ENCODE measurements at regions not wholly inside any gene's neighbourhood (a gene's known extent, or its start where the extent isn't known, plus 50 kb on each side); places are given as distances from the start of the nearest gene placed in this dataset.
"Not testable (repeated sequence)": the region's sequence is repeated elsewhere in the genome, so short reads cannot be mapped to it uniquely, and the experiment has no call there.

DNA sequence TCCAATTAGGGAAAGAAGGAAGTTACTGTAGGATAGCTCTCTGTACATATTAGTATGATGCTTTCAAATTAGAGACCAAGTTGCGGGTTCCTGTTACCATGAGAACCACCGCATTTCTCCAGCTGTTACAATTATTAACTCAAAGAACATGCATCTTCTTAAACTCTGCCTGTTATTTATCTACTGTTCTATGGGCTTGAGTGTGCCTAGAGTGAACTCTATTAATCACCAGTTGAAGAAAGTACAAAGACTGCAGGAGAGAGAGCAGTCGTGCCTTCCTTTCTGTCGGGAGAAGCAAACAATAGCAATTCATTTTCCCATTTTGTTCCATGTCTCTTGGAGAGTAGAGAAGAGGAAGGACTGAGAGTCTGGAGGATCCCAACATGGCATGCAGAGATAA lies 1071.2 kb downstream of the TYW1 start:
- Mint-ChIP-seq H3K4me1 (no peaks in the 10 kb centered on the region), H3K27ac (no peak overlapping the region), H3K36me3 (no peaks in the 10 kb centered on the region), H3K27me3 (no peaks in the 10 kb centered on the region), H3K9me3 (peaks cover 1 to 10% (median 7%) of the 10 kb centered on the region in 3 donors), H3K4me3 (peak overlapping the region in 1 of 4 donors; percentile 41)

DNA sequence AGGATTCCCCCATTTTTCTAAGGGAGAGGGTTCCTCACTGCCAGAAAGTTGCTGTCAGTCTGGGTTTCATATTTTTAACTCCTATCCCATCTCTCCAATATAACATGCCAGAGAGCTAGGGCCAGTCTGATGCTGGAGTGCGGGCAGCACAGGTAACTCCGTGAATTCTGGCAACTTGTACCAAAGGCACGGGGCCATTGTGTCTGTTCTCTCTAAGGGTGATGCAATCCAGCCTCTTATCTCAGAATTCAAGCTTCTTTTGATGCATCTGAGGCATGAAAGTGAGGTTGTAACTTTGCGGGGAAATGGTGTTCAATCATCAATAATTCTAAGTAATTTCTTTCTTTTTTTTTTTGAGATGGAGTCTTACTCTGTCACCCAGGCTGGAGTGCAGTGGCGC lies 1074.4 kb downstream of the TYW1 start:
- Mint-ChIP-seq H3K4me3 (no peak overlapping the region), H3K36me3 (no peaks in the 10 kb centered on the region), H3K27me3 (no peaks in the 10 kb centered on the region), H3K9me3 (peaks cover 2 to 13% (median 13%) of the 10 kb centered on the region in 3 donors), H3K27ac (no peak overlapping the region), H3K4me1 (peaks cover 0 to 2% (median 0%) of the 10 kb centered on the region in 3 donors)

DNA sequence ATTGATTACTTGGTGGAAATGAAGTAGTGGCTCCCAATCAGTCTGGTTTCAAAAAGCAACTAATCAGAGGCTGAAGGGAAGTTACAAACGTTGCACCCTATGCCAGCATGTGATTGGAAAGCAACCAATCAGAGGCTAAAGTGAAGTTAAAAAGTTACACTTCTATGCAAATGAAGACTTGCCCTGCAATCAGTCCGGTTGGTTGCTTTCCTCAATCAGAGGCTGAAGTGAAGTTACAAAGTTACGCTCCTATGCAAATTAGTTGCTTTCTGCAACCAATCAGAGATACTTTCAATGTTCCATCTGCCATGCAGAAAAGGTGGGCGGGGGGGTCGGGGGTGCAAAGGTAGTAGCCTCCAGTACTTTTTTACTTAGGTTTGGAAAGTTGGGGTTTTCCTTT lies 1077.1 kb downstream of the TYW1 start:
- no peak overlapping the region for H3K4me3 Mint-ChIP-seq
- no peak overlapping the region for H3K27ac Mint-ChIP-seq
- no peaks in the 10 kb centered on the region for H3K36me3 Mint-ChIP-seq
- peaks cover 3 to 13% (median 6%) of the 10 kb centered on the region in 3 donors for H3K9me3 Mint-ChIP-seq
- H3K27me3 Mint-ChIP-seq: no peaks in the 10 kb centered on the region
- H3K4me1 Mint-ChIP-seq: peaks cover 0 to 2% (median 0%) of the 10 kb centered on the region in 3 donors

DNA sequence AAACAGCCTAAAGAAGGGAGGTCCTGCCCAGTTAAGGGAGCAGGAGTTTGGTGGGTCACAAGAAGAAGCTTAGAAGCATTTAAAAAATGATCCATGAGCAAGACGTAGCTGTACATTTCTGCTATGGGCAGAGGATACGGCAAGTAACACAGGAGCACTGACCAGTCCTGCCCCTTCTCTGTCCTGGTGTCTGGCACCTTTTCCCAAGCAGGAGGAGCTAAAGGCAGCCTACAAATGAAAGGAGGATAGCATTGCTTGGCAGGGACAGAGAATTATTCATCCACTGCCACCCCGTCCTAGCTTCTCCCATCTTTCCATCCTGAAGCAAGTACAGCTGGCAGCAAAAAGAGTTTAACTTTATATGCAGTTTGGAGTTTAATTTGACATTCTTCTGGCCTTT lies 1077.6 kb downstream of the TYW1 start:
- Mint-ChIP-seq H3K9me3 (peaks cover 3 to 16% (median 3%) of the 10 kb centered on the region in 3 donors), H3K4me1 (peaks cover 0 to 2% (median 0%) of the 10 kb centered on the region in 3 donors), H3K36me3 (no peaks in the 10 kb centered on the region), H3K27ac (no peak overlapping the region), H3K27me3 (no peaks in the 10 kb centered on the region), H3K4me3 (no peak overlapping the region)

DNA sequence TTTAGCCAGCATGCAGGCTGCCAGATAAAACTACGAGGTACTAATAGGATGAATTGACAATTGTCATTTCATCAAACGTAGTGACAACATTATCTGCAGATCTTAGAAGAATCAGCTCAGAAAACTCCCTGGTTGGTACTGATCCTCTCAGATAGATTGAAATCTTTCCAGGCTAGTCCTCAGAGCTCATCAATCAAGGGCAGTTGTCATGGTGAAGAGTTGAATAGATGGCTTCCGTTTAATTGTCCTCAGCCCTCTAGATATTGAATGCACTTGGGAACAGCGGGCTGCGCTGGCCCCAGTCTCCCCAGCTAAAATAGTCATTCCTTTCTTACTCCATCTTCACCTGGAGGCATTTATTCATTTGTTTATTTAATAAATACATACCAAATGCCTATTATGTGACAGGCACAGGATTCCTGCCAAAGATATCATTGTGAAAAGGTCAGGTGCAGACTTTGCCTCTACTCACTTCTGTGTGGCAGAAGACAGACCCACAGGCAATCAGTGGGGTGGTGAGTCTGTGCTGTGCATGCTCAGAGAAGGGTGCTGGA lies 1081.6 kb downstream of the TYW1 start:
- Mint-ChIP-seq H3K27ac (no peak overlapping the region), H3K4me3 (no peak overlapping the region), H3K4me1 (peaks cover 0 to 2% (median 0%) of the 10 kb centered on the region in 3 donors), H3K36me3 (no peaks in the 10 kb centered on the region), H3K9me3 (peaks cover 1 to 13% (median 7%) of the 10 kb centered on the region in 3 donors), H3K27me3 (no peaks in the 10 kb centered on the region)

DNA sequence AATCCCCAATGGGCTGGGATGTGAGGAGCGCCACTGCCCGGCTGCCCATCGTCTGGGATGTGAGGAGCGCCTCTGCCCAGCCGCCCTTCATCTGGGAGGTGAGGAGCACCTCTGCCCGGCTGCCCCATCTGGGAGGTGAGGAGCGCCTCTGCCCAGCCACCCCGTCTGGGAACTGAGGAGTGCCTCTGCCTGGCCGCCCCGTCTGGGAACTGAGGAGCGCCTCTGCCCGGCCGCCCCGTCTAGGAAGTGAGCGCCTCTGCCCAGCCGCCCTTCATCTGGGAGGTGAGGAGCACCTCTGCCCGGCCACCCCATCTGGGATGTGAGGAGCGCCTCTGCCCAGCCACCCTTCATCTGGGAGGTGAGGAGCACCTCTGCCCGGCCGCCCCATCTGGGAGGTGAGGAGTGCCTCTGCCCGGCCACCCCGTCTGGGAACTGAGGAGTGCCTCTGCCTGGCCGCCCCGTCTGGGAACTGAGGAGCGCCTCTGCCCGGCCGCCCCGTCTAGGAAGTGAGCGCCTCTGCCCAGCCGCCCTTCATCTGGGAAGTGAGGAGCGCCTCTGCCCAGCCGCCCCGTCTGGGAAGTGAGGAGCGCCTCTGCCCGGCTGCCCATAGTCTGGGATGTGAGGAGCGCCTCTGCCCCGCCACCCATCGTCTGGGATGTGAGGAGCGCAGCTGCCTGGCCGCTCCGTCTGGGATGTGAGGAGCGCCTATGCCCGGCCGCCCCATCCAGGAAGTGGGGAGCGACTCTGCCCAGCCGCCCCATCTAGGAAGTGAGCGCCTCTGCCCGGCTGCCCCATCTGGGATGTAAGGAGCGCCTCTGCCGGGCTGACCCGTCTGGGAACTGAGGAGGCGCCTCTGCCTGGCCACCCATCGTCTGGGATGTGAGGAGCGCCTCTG lies 1085.7 kb downstream of the TYW1 start:
- not testable (repeated sequence) for H3K4me1 Mint-ChIP-seq, H3K27me3 Mint-ChIP-seq, H3K36me3 Mint-ChIP-seq, H3K27ac Mint-ChIP-seq, H3K4me3 Mint-ChIP-seq
- peaks cover 4 to 19% (median 11%) of the 10 kb centered on the region in 3 donors for H3K9me3 Mint-ChIP-seq

DNA sequence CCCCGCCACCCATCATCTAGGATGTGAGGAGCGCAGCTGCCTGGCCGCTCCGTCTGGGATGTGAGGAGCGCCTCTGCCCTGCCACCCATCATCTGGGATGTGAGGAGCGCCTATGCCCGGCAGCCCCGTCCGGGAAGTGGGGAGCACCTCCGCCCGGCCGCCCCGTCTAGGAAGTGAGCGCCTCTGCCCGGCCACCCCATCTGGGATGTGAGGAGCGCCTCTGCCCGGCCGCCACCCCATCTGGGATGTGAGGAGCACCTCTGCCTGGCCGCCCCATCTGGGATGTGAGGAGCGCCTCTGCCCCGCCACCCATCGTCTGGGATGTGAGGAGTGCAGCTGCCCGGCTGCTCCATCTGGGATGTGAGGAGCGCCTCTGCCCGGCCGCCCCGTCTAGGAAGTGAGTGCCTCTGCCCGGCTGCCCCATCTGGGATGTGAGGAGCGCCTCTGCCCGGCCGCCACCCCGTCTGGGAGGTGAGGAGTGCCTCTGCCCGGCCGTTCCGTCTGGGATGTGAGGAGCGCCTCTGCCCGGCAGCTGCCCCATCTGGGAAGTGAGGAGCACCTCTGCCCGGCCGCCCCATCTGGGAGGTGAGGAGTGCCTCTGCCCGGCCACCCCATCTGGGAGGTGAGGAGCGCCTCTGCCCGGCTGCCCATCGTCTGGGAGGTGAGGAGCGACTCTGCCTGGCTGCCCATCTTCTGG lies 1086.5 kb downstream of the TYW1 start:
- not testable (repeated sequence) for H3K27me3 Mint-ChIP-seq, H3K4me1 Mint-ChIP-seq, H3K36me3 Mint-ChIP-seq, H3K27ac Mint-ChIP-seq, H3K4me3 Mint-ChIP-seq
- H3K9me3 Mint-ChIP-seq: peaks cover 4 to 19% (median 11%) of the 10 kb centered on the region in 3 donors

DNA sequence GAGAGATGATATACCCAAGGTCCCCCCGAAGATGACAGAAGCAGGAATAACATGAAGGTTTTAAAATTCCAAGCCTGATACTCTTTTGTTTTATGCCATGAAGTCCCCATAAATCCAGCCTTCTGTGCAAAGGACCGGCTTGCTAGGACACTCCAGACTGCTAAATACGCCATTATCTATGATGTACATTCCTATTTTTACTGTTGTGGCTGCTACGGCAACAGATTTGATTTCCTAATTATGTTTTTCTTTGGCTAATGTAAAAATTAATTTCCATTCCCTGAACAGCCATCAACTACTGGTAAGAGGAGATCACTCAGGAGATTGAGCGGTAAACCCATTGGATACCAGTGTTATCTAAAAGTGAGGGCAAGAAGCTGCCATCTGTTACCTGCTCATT lies 1090.8 kb downstream of the TYW1 start:
- no peaks in the 10 kb centered on the region for H3K27me3 Mint-ChIP-seq

DNA sequence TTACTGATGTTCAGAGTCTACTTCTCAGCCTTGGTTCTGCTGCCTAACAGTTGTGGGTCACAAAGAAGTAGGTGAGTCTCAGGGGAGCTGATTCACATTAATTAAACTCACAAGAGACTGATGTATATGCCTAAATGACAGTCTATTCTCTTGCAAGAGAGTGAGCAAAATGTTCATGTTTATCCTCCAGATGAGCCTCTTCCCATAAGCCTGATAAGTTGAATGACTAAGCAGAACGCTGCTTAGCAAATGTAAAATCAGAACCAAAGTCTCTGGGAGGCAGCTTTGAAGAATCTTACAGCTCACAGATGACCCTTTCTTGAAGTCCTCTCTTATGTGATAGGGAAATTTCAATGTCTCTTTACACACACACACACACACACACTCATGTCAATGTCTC lies 1092.2 kb downstream of the TYW1 start:
- Mint-ChIP-seq H3K36me3 (no peaks in the 10 kb centered on the region), H3K4me1 (no peaks in the 10 kb centered on the region), H3K27ac (no peak overlapping the region), H3K27me3 (no peaks in the 10 kb centered on the region), H3K9me3 (peaks cover 9 to 17% (median 11%) of the 10 kb centered on the region in 3 donors), H3K4me3 (no peak overlapping the region)

More for the DNA sequence above, 1090.8 kb downstream of the TYW1 start:
- Mint-ChIP-seq H3K4me1 (no peaks in the 10 kb centered on the region), H3K27ac (no peak overlapping the region), H3K4me3 (no peak overlapping the region), H3K9me3 (peaks cover 6 to 11% (median 9%) of the 10 kb centered on the region in 3 donors), H3K36me3 (no peaks in the 10 kb centered on the region)

DNA sequence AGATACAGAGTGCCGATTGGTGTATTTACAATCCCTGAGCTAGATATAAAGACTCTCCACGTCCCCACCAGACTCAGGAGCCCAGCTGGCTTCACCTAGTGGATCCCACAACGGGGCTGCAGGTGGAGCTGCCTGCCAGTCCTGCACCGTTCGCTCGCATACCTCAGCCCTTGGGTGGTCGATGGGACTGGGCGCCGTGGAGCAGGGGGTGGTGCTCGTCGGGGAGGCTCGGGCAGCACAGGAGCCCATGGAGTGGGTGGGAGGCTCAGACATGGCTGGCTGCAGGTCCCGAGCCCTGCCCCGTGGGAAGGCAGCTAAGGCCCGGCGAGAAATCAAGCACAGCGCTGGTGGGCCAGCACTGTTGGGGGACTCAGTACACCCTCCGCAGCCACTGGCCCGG lies 1093.6 kb downstream of the TYW1 start:
- H3K36me3 Mint-ChIP-seq, H3K4me3 Mint-ChIP-seq, H3K4me1 Mint-ChIP-seq, H3K27me3 Mint-ChIP-seq: not testable (repeated sequence)
- Mint-ChIP-seq H3K27ac (peak overlapping the region in 1 of 3 donors; percentile 35), H3K9me3 (peaks cover 6 to 17% (median 7%) of the 10 kb centered on the region in 3 donors)

DNA sequence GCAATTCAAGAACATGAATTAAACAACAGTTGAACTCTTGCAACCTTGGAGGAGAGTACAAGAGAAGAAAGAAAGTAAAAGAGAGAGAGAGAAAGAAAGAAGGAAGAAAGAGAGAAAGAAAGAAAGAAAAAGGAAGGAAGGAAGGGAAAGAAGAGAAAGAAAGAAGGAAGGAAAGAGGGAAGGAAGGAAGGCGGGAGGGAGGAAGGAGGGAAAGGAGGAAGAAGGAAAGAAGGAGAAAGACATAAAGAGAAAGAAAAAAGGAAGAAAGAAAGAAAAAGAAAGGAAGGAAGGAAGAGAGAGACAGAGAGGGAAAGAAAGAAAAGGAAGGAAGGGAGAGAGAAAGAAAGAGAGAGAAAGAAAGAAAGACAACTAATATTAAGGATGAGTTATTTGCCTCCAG lies 1106.7 kb downstream of the TYW1 start:
- Mint-ChIP-seq H3K27me3 (no peaks in the 10 kb centered on the region), H3K9me3 (peaks cover 2 to 4% (median 4%) of the 10 kb centered on the region in 3 donors), H3K4me3 (no peak overlapping the region), H3K27ac (no peak overlapping the region), H3K36me3 (no peaks in the 10 kb centered on the region), H3K4me1 (no peaks in the 10 kb centered on the region)

DNA sequence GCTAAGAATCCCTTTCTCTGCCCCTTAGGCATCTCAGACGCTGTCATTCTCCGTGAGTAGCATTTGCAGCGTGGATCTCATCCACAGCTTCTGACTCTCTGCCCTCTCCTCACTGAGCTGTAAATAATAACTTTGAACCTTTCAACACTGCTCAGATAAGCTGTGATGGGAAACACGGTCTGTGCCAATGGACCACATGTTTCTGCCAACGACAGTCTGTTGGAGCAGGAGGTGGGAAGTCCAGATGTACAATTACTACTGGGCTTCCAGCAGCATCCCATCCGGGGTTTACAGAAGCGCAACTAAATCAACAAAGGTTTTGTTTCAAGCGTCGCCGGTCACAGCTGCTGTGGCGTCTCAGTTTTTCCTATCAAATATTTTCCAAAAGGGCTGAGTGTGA lies 1110.6 kb downstream of the TYW1 start:
- H3K4me1 Mint-ChIP-seq: no peaks in the 10 kb centered on the region
- no peak overlapping the region for H3K27ac Mint-ChIP-seq
- no peaks in the 10 kb centered on the region for H3K36me3 Mint-ChIP-seq
- no peak overlapping the region for H3K4me3 Mint-ChIP-seq
- H3K27me3 Mint-ChIP-seq: no peaks in the 10 kb centered on the region
- peaks cover 2 to 5% (median 4%) of the 10 kb centered on the region in 3 donors for H3K9me3 Mint-ChIP-seq

DNA sequence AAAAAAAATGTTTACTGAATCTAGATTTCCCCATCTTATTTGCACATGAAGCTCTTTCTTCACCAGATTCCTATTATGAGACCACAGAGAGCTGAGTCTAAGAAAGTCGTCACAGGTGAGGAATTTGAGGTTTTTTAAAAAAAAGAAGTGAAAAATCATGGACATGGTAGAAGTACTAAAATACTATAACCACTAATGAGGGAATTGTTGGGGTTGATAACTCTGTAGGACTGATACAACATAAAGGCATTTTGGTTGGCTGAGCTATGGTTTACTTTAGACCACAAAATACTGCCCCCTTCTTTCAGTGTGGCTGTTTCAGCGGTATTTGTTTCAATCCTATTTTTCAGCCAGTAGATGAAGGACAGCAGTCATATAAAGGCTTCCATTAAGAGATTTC lies 1111.3 kb downstream of the TYW1 start:
- no peak overlapping the region for H3K4me3 Mint-ChIP-seq
- peaks cover 4 to 6% (median 4%) of the 10 kb centered on the region in 3 donors for H3K9me3 Mint-ChIP-seq
- no peaks in the 10 kb centered on the region for H3K27me3 Mint-ChIP-seq
- H3K4me1 Mint-ChIP-seq: no peaks in the 10 kb centered on the region
- no peak overlapping the region for H3K27ac Mint-ChIP-seq
- H3K36me3 Mint-ChIP-seq: no peaks in the 10 kb centered on the region

DNA sequence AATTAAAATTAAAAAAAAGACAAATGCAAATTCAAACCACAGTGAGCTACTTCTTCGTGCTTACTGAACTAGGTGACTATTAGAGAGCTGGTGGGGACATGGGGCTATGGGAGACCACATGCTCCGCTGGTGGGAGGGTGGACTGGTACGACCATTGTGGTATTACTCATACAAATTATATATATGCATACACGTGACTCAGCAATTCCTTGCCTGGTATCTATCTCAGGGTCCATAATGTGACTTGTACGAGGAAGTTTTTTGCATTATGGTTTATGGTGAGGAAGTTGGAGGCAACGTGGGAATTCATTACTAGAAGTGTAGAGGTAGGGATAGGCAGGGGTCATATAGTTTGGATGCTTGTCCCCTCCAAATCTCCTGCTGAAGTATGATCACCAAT lies 1112.7 kb downstream of the TYW1 start:
- H3K4me3 Mint-ChIP-seq: no peak overlapping the region
- H3K27ac Mint-ChIP-seq: no peak overlapping the region
- H3K9me3 Mint-ChIP-seq: peaks cover 2 to 6% (median 4%) of the 10 kb centered on the region in 3 donors
- H3K36me3 Mint-ChIP-seq: no peaks in the 10 kb centered on the region
- no peaks in the 10 kb centered on the region for H3K4me1 Mint-ChIP-seq
- no peaks in the 10 kb centered on the region for H3K27me3 Mint-ChIP-seq

DNA sequence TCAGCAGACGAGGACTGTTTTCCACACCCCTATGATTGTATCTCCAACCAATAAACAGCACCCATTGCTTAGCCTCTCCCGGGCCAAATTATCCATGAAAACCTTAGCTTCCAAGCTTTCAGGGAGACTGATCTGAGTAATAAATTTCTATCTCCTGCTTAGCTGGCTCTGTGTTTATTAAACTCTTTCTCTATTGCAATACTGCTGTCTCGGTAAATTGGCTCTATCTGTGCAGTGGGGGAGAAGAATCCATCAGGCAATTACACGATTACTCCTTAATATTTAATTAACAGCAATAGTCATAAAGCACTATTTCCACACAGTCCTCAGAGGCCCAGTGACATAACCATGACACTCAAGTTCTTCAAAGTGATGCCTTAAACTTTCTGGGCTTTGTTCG lies 1122.8 kb downstream of the TYW1 start:
- Mint-ChIP-seq H3K27me3 (no peaks in the 10 kb centered on the region), H3K4me3 (no peak overlapping the region), H3K36me3 (no peaks in the 10 kb centered on the region), H3K27ac (no peak overlapping the region), H3K4me1 (no peaks in the 10 kb centered on the region), H3K9me3 (peaks cover 8 to 13% (median 10%) of the 10 kb centered on the region in 3 donors)

All from IgD-negative memory B cell (primary cell).